ENCODE measurements at regions not wholly inside any gene's neighbourhood (a gene's known extent, or its start where the extent isn't known, plus 50 kb on each side); places are given as distances from the start of the nearest gene placed in this dataset.

- no peak for TF ChIP-seq CTCF (IDR thresholded peaks at IDR 0.05; ENCODE audit: low read depth, low read length, missing control alignments)
- DNase-seq (ENCODE audit: low read depth), result no peak
- no peak overlapping the region for H3K4me3 ChIP-seq (ENCODE audit: low read depth, low read length)
Observed at GRCh38 chr18:51404620-51405019, 207.1 kb upstream of the MEX3C start.

GRCh38 chr18:51405683-51406477 is 208.4 kb upstream of the MEX3C start:
- H3K4me3 ChIP-seq (ENCODE audit: low read depth, low read length), result no peak overlapping the region
- no peak for TF ChIP-seq CTCF (IDR thresholded peaks at IDR 0.05; ENCODE audit: low read depth, low read length, missing control alignments)
- DNase-seq (ENCODE audit: low read depth), result no peak

- no peak for TF ChIP-seq CTCF (IDR thresholded peaks at IDR 0.05; ENCODE audit: low read depth, low read length, missing control alignments)
- H3K4me3 ChIP-seq (ENCODE audit: low read depth, low read length), result no peak overlapping the region
- no peak for DNase-seq (ENCODE audit: low read depth)
Observed at GRCh38 chr18:51417643-51418483, 220.4 kb upstream of the MEX3C start.

GRCh38 chr18:51425475-51425874 is 228.0 kb upstream of the MEX3C start:
- no peak overlapping the region for H3K4me3 ChIP-seq (ENCODE audit: low read depth, low read length)
- no peak for TF ChIP-seq CTCF (IDR thresholded peaks at IDR 0.05; ENCODE audit: low read depth, low read length, missing control alignments)

GRCh38 chr18:51425889-51426288 is 228.4 kb upstream of the MEX3C start:
- TF ChIP-seq CTCF (IDR thresholded peaks at IDR 0.05; ENCODE audit: low read depth, low read length, missing control alignments), result no peak
- no peak overlapping the region for H3K4me3 ChIP-seq (ENCODE audit: low read depth, low read length)
- peak; percentile 2 for DNase-seq (ENCODE audit: low read depth)

More at GRCh38 chr18:51425475-51425874, 228.0 kb upstream of the MEX3C start:
- peak; percentile 16 for DNase-seq (ENCODE audit: low read depth)

GRCh38 chr18:51426996-51427395 is 229.5 kb upstream of the MEX3C start:
- TF ChIP-seq CTCF (IDR thresholded peaks at IDR 0.05; ENCODE audit: low read depth, low read length, missing control alignments), result no peak
- DNase-seq (ENCODE audit: low read depth), result no peak
- H3K4me3 ChIP-seq (ENCODE audit: low read depth, low read length), result no peak overlapping the region

Data from GM12864 (cell line).